CD14-positive monocyte (primary cell): ENCODE measurements at regions not wholly inside any gene's neighbourhood (a gene's known extent, or its start where the extent isn't known, plus 50 kb on each side); places are given as distances from the start of the nearest gene placed in this dataset.

Experiments
- DNase-seq, 3 donors: peaks; one replicate each; pipeline ENCODE4 v3.0.0-alpha.2; 2011 to 2022
- H2AFZ ChIP-seq: 2 replicates; pipeline ENCODE4 v1.6.0; 2012; ENCODE audit warnings: mild to moderate bottlenecking, low read depth, low read length, inconsistent platforms; ENCODE audit not compliant: insufficient read depth, poor library complexity, severe bottlenecking
- H3K27ac ChIP-seq, 2 donors: 1 replicate in 1 of 2; 2 replicates in 1 of 2; pipeline ENCODE4 v1.5.1; 2012 to 2013; ENCODE audit warnings: low read length in 2 of 2, control low read depth in 1 of 2, inconsistent platforms in 1 of 2, low read depth in 1 of 2, mild to moderate bottlenecking in 1 of 2
- H3K27me3 ChIP-seq, 2 donors: one replicate each; pipeline versions ENCODE4 v1.6.0 to v1.6.1; 2011 to 2013; ENCODE audit warnings: low read length in 2 of 2; ENCODE audit not compliant: control insufficient read depth in 2 of 2, insufficient read depth in 2 of 2
- H3K36me3 ChIP-seq, 2 donors: replicated peaks in 1 of 2; 1 replicate in 1 of 2; 2 replicates in 1 of 2; pipeline versions ENCODE4 v1.5.1 to v1.6.1; 2012 to 2013; ENCODE audit warnings: low read length in 2 of 2, control low read depth in 1 of 2, inconsistent platforms in 1 of 2, mild to moderate bottlenecking in 1 of 2; ENCODE audit not compliant: insufficient read depth in 2 of 2, control insufficient read depth in 1 of 2
- H3K4me1 ChIP-seq, 2 donors: 1 replicate in 1 of 2; 2 replicates in 1 of 2; pipeline versions ENCODE4 v1.5.1 to v1.6.1; 2012 to 2013; ENCODE audit warnings: low read length in 2 of 2, control low read depth in 1 of 2, inconsistent platforms in 1 of 2, mild to moderate bottlenecking in 1 of 2, moderate library complexity in 1 of 2; ENCODE audit not compliant: insufficient read depth in 2 of 2, control insufficient read depth in 1 of 2
- H3K4me2 ChIP-seq: replicated peaks from 2 replicates; pipeline ENCODE3; 2012; ENCODE audit warnings: low read length, moderate library complexity, mild to moderate bottlenecking; ENCODE audit not compliant: poor library complexity, severe bottlenecking; ENCODE audit errors: extremely low read depth
- H3K4me3 ChIP-seq, 3 experiments: fragments of 200-600 bp in 1 of 3; sonication (generic) in 1 of 3; replicated peaks in 1 of 3; 1 replicate in 2 of 3; 2 replicates in 1 of 3; pipeline ENCODE4 v1.5.1; 2011 to 2013; ENCODE audit warnings: low read length in 3 of 3, mild to moderate bottlenecking in 3 of 3, control low read depth in 2 of 3, low read depth in 2 of 3, inconsistent platforms in 1 of 3, moderate library complexity in 1 of 3
- H3K79me2 ChIP-seq: 2 replicates; pipeline ENCODE4 v1.6.0; 2012; ENCODE audit warnings: mild to moderate bottlenecking, control low read depth, inconsistent platforms, low read length, moderate library complexity; ENCODE audit not compliant: insufficient read depth
- H3K9ac ChIP-seq: 2 replicates; pipeline ENCODE4 v1.6.0; 2017; ENCODE audit warnings: low read length, mild to moderate bottlenecking; ENCODE audit not compliant: insufficient read depth, poor library complexity, severe bottlenecking
- H3K9me3 ChIP-seq, 2 donors: replicated peaks in 1 of 2; 1 replicate in 1 of 2; 2 replicates in 1 of 2; pipeline versions ENCODE4 v1.5.1 to v1.6.1; 2012 to 2013; ENCODE audit warnings: low read length in 2 of 2, control low read depth in 1 of 2; ENCODE audit not compliant: control insufficient read depth in 1 of 2, insufficient read depth in 1 of 2
- H4K20me1 ChIP-seq: 2 replicates; pipeline ENCODE4 v1.6.0; 2012; ENCODE audit warnings: mild to moderate bottlenecking, low read length, control low read depth, moderate library complexity; ENCODE audit not compliant: insufficient read depth
- H3K27ac Mint-ChIP-seq, 7 donors: one replicate each; pipeline ENCODE4 v1.8.0; 2020; ENCODE audit warnings: mild to moderate bottlenecking in 7 of 7, mixed read lengths in 7 of 7, moderate library complexity in 6 of 7, inconsistent platforms in 2 of 7
- H3K27me3 Mint-ChIP-seq, 3 donors: one replicate each; pipeline ENCODE4 v1.8.0; 2021 to 2022; ENCODE audit warnings: low read depth in 3 of 3, mild to moderate bottlenecking in 3 of 3, mixed read lengths in 3 of 3, moderate library complexity in 3 of 3, inconsistent platforms in 1 of 3
- H3K36me3 Mint-ChIP-seq, 2 donors: one replicate each; pipeline ENCODE4 v1.8.0; 2020; ENCODE audit warnings: mixed read lengths in 2 of 2, inconsistent platforms in 1 of 2, mild to moderate bottlenecking in 1 of 2
- H3K4me1 Mint-ChIP-seq: one replicate; pipeline ENCODE4 v1.8.0; 2020; ENCODE audit warnings: mild to moderate bottlenecking, mixed read lengths
- H3K4me3 Mint-ChIP-seq, 2 donors: one replicate each; pipeline ENCODE4 v1.8.0; 2020; ENCODE audit warnings: mild to moderate bottlenecking in 2 of 2, mixed read lengths in 2 of 2, moderate library complexity in 1 of 2
- H3K9me3 Mint-ChIP-seq, 7 donors: one replicate each; pipeline ENCODE4 v1.8.0; 2020 to 2022; ENCODE audit warnings: mixed read lengths in 7 of 7, mild to moderate bottlenecking in 6 of 7, moderate library complexity in 6 of 7, inconsistent platforms in 2 of 7
- WGBS: methylation state at CpG from one replicate; pipeline ENCODE4 v1.1.5; 2013; ENCODE audit warnings: missing lambda C conversion rate; ENCODE audit not compliant: insufficient coverage; 5-methylcytosine and 5-hydroxymethylcytosine counted together
- intact Hi-C, 2 donors: fragments of 100-400 bp; cut with micrococcal nuclease; formaldehyde crosslinking; loops; one replicate each; pipeline versions ENCODE4 v1.15.0 to v1.15.1; 2023
- TF ChIP-seq, protein P1 (sequence below): fragments of 200-600 bp; IDR thresholded peaks from one replicate; pipeline ENCODE4 v1.8.0; 2022; ENCODE audit warnings: antibody characterized with exemption, mild to moderate bottlenecking

GRCh38 chr9:79868567-79869189, 296.9 kb downstream of the TLE4 start:
- peak overlapping the region; percentile 44 for H3K9ac ChIP-seq
- peaks cover 0 to 6% (median 0%) of the 10 kb centered on the region in 7 donors for H3K9me3 Mint-ChIP-seq
- H4K20me1 ChIP-seq = no peaks in the 10 kb centered on the region
- TF ChIP-seq, protein P1, sequence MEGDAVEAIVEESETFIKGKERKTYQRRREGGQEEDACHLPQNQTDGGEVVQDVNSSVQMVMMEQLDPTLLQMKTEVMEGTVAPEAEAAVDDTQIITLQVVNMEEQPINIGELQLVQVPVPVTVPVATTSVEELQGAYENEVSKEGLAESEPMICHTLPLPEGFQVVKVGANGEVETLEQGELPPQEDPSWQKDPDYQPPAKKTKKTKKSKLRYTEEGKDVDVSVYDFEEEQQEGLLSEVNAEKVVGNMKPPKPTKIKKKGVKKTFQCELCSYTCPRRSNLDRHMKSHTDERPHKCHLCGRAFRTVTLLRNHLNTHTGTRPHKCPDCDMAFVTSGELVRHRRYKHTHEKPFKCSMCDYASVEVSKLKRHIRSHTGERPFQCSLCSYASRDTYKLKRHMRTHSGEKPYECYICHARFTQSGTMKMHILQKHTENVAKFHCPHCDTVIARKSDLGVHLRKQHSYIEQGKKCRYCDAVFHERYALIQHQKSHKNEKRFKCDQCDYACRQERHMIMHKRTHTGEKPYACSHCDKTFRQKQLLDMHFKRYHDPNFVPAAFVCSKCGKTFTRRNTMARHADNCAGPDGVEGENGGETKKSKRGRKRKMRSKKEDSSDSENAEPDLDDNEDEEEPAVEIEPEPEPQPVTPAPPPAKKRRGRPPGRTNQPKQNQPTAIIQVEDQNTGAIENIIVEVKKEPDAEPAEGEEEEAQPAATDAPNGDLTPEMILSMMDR = no peak
- H3K36me3 ChIP-seq = no peaks in the 10 kb centered on the region
- H3K36me3 Mint-ChIP-seq = peaks cover 0 to 2% of the 10 kb centered on the region in 2 donors
- H3K9me3 ChIP-seq = no peaks in the 10 kb centered on the region
- H3K4me3 ChIP-seq = no peak overlapping the region
- H3K4me1 Mint-ChIP-seq = peaks cover 2% of the 10 kb centered on the region
- H3K4me3 Mint-ChIP-seq = no peak overlapping the region
- peaks cover 16% of the 10 kb centered on the region in 2 donors for H3K4me1 ChIP-seq
- intact Hi-C loops = no loop called here
- no peak overlapping the region for H2AFZ ChIP-seq
- H3K27me3 ChIP-seq = no peaks in the 10 kb centered on the region
- no CpG with 5 or more reads among the region's 2 CpGs for WGBS
- no peaks in the 10 kb centered on the region for H3K79me2 ChIP-seq
- H3K27me3 Mint-ChIP-seq = no peaks in the 10 kb centered on the region
- H3K27ac Mint-ChIP-seq = no peak overlapping the region
- peak; percentile 95 to 99 (median 97) for DNase-seq
- peak overlapping the region; percentile 72 to 93 for H3K27ac ChIP-seq
- H3K4me2 ChIP-seq = peak overlapping the region; percentile 9

GRCh38 chr9:79862921-79863890, 291.4 kb downstream of the TLE4 start:
- Histone ChIP-seq H3K36me3 (no peaks in the 10 kb centered on the region), H3K9me3 (peaks cover 11 to 14% of the 10 kb centered on the region in 2 donors), H3K9ac (no peak overlapping the region), H3K4me2 (no peak overlapping the region), H2AFZ (no peak overlapping the region), H3K27ac (no peak overlapping the region), H4K20me1 (no peaks in the 10 kb centered on the region), H3K27me3 (no peaks in the 10 kb centered on the region), H3K4me3 (no peak overlapping the region), H3K79me2 (no peaks in the 10 kb centered on the region), H3K4me1 (peaks cover 4 to 9% of the 10 kb centered on the region in 2 donors)
- intact Hi-C loops = no loop called here
- Mint-ChIP-seq H3K9me3 (peaks cover 8 to 30% (median 12%) of the 10 kb centered on the region in 7 donors), H3K4me1 (peaks cover 4% of the 10 kb centered on the region), H3K36me3 (no peaks in the 10 kb centered on the region), H3K4me3 (no peak overlapping the region), H3K27ac (peak overlapping the region in 1 of 7 donors; percentile 28), H3K27me3 (no peaks in the 10 kb centered on the region)
- WGBS = 95% methylated on average over 30 of the region's 32 CpGs
- no peak for DNase-seq
- TF ChIP-seq, protein P1 = no peak
